ENCODE measurements at regions not wholly inside any gene's neighbourhood (a gene's known extent, or its start where the extent isn't known, plus 50 kb on each side); places are given as distances from the start of the nearest gene placed in this dataset.

DNA sequence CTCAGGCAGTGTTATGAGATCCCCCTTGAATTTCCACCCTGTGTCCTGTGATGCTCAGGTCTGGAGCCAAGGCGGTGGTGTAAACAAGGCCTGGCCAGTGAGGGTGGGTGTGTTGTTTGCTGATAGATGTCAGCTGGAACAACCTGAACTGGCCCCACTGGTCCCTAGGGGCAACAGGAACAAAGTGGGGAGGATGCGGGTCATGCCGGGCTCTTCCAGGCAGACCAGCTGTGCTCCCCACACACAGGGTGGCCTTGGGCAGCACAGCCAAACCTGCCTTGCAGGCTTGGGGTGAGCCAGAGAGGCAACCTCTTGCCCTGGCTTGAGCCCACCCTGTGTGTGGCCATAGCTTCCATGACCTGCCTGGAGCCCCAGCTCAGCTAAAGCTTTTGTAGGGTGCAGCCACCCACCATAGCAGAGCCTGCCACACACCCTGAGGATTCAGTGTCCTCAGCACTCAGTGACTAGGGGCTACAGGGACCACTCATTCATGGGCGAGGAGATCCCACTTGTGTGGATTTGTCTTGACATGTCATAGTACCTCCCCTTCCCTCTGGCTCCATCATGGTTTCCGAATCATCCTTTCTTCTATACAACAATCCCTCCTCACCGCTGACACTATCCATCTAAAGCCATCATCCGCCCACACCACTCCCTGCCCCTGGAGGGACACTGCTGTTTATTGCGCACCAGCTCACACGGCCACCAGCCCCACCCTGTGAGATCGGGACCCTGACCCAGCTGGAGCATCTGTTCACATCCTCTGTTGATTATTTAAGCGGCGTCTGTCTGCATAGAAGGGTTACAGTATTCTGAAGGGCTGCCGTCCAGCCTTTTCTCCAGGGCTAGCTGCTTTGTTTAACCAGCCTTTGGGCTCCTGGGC is 268.8 kb downstream of the CYP26B1 start:
- no peak overlapping the region for H3K18ac ChIP-seq (ENCODE audit: extremely low read depth, low read length)
- TF ChIP-seq EP300 (IDR thresholded peaks at IDR 0.05; ENCODE audit: borderline replicate concordance in 1 of 2, low read depth in 2 of 2, low read length in 2 of 2): no peak
- no peaks in the 10 kb centered on the region for H3K9me3 ChIP-seq (ENCODE audit: insufficient read depth in 2 of 2, low read depth in 1 of 2, low read length in 1 of 2)
- no peak overlapping the region for H3K56ac ChIP-seq (replicated peaks; ENCODE audit: insufficient read length, low read depth, low read length)
- no peak overlapping the region for H3K23ac ChIP-seq (ENCODE audit: insufficient read length)
- no peak overlapping the region for H4K91ac ChIP-seq (replicated peaks; ENCODE audit: insufficient read length, low read length)
- H3K79me2 ChIP-seq (ENCODE audit: control insufficient read depth in 1 of 2, insufficient read depth in 2 of 2, low read length in 2 of 2): no peaks in the 10 kb centered on the region
- H3K79me1 ChIP-seq (ENCODE audit: low read depth, low read length): no peaks in the 10 kb centered on the region
- no peak overlapping the region for H2BK12ac ChIP-seq (ENCODE audit: low read depth, low read length)
- H4K8ac ChIP-seq (ENCODE audit: extremely low read depth, insufficient read depth, low read length): no peak overlapping the region
- H2AK5ac ChIP-seq (ENCODE audit: low read depth, low read length): no peak overlapping the region
- H3K27ac ChIP-seq (ENCODE audit: low read depth, low read length): no peak overlapping the region
- H2BK15ac ChIP-seq (ENCODE audit: low read length): no peak overlapping the region
- no peak overlapping the region for H2BK120ac ChIP-seq (replicated peaks; ENCODE audit: low read depth, low read length)
- no peaks in the 10 kb centered on the region for H3K27me3 ChIP-seq (replicated peaks in 1 of 4; ENCODE audit: control insufficient read depth in 3 of 4, extremely low read depth in 1 of 4, insufficient read depth in 3 of 4, low read length in 3 of 4)
- no peak overlapping the region for H3K4me2 ChIP-seq (ENCODE audit: insufficient read depth in 1 of 2, low read depth in 2 of 2, low read length in 2 of 2)
- no peak overlapping the region for H2AFZ ChIP-seq (ENCODE audit: low read length)
- H3K23me2 ChIP-seq (ENCODE audit: low read depth, low read length): no peaks in the 10 kb centered on the region; the same call in 1 of the 2 replicates
- FAIRE-seq: no peak
- no peak overlapping the region for H2BK5ac ChIP-seq (ENCODE audit: low read depth, low read length)
- CTCF ChIA-PET (ENCODE audit: partially characterized antibody): interaction anchor here (0.9 to 4.7 kb wide), 3 partner anchors 8 to 259 kb away, joined by 3 to 22 read pairs (median 3); no protein-coding TSS in a partner anchor
- H2BK20ac ChIP-seq (ENCODE audit: low read length): no peak overlapping the region
- H3K14ac ChIP-seq (ENCODE audit: insufficient read length): no peak overlapping the region
- H3K4ac ChIP-seq (replicated peaks; ENCODE audit: insufficient read length, low read depth, low read length): no peak overlapping the region
- POLR2A ChIA-PET (ENCODE audit: partially characterized antibody): no interaction called here
- no peaks in the 10 kb centered on the region for H3K36me3 ChIP-seq (ENCODE audit: control insufficient read depth in 2 of 4, insufficient read depth in 4 of 4, low read length in 3 of 4)
- H4K20me1 ChIP-seq (replicated peaks in 1 of 2; ENCODE audit: control insufficient read depth in 1 of 2, insufficient read depth in 2 of 2, low read length in 2 of 2): no peaks in the 10 kb centered on the region
- WGBS, 2 experiments (ENCODE audit: extremely low coverage in 1 of 2, insufficient coverage in 1 of 2, insufficient read length in 1 of 2, insufficient replicate concordance in 2 of 2, low coverage in 1 of 2, low lambda C conversion rate in 2 of 2, missing lambda C conversion rate in 1 of 2): 95 to 100% methylated on average over 1 to 13 of the region's 13 CpGs
- no peak for DNase-seq (ENCODE audit: low read depth in 1 of 2, low spot score in 2 of 2)
- H3K9ac ChIP-seq (replicated peaks in 1 of 4; ENCODE audit: extremely low read depth in 1 of 4, low read depth in 3 of 4, low read length in 3 of 4): no peak overlapping the region
- no peak overlapping the region for H3K4me3 ChIP-seq (ENCODE audit: extremely low read depth in 1 of 4, insufficient read depth in 2 of 4, low read depth in 3 of 4, low read length in 4 of 4)
- H3K4me1 ChIP-seq (replicated peaks in 1 of 4; ENCODE audit: control insufficient read depth in 3 of 4, insufficient read depth in 4 of 4, low read length in 3 of 4): no peaks in the 10 kb centered on the region; a peak in 1 of 7 replicates
- H4K5ac ChIP-seq (ENCODE audit: insufficient read length, low read depth, low read length): no peak overlapping the region
